HG02938 (cell line): ENCODE measurements at regions not wholly inside any gene's neighbourhood (a gene's known extent, or its start where the extent isn't known, plus 50 kb on each side); places are given as distances from the start of the nearest gene placed in this dataset.
"Not testable (repeated sequence)": the region's sequence is repeated elsewhere in the genome, so short reads cannot be mapped to it uniquely, and the experiment has no call there.

Experiments used
- ATAC-seq: cut with Tn5 transposase; IDR thresholded peaks from one replicate; pipeline ENCODE4 v1.9.1; 2021; ENCODE audit warnings: mild to moderate bottlenecking, moderate library complexity; ENCODE audit not compliant: unreplicated experiment

GRCh38 chr20:5492937-5493336 lies 117.9 kb downstream of the GPCPD1 start:
- no peak for ATAC-seq

DNA sequence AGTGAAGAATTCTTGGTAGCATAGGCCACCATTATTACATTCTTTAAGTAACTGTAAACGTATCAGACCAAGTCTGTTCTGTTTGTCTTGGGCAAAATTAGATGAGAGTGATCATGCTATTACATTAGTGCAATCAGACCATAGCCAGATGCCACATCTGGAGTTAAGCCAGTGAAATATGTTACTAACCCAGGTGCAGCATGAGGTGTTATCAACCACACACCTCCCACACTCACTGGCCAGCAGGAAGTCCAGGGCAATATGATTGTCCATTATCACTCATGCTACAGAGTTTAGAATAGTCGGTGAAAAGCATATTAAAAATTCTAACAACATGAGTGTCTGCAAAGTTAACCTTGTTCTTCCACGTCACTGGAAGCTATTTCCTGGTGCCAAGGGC lies 119.4 kb downstream of the GPCPD1 start:
- no peak for ATAC-seq

GRCh38 chr20:5489601-5490000 lies 121.2 kb downstream of the GPCPD1 start:
- no peak for ATAC-seq

- no peak for ATAC-seq
Observed at GRCh38 chr20:5488823-5489222, 122.0 kb downstream of the GPCPD1 start.

DNA sequence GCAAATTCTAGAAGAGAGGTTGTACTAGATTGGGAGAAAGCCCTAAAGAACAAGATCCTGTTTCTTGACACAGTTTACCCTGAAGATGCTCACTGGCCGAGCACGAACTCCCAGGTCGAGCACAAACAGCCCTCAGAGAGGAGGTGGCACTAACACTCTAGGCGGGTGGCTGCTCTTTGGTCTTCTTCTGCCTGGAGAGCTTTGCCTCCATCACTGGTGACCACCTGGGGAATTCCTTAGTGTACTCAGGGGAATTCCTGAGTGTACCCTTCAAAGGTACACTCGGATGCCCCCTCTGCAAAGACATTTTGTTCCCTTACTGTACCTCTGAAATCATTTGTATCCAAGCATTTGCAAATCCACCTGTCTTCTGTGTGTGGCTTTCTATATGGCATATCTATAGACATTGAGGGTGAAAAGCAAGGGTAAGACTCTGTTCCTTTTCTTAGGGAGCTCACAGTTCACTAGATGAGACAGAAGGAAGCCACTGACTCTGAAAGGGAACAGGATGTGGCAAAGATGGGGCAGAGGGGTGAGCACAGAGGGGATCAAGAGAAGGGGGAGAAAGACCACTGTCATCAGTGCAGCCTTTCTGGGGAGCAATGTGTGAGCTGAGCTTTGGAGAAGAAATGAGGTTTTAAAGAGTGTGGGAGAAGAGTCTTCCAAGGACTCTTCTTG lies 124.3 kb downstream of the GPCPD1 start:
- ATAC-seq = no peak

DNA sequence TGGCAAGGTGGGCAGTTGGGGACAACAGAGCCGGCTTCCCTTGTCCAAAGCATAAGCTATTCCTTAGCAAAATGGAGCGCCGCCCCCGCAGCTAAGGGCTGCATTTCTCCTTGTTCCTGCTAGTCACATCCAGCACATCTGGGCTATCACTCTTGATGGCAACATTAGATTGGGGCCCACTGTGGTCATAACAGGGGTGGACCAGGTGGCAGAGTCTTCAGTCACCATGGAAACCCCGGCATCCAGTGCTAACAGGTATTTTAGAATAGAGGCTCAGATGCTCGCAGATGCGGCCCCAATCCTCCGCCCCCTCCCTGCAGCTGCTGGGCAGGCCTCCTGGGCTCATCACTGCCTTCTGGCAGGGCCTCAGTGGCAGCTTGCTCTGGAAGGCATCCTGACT lies 125.9 kb downstream of the GPCPD1 start:
- ATAC-seq = no peak

DNA sequence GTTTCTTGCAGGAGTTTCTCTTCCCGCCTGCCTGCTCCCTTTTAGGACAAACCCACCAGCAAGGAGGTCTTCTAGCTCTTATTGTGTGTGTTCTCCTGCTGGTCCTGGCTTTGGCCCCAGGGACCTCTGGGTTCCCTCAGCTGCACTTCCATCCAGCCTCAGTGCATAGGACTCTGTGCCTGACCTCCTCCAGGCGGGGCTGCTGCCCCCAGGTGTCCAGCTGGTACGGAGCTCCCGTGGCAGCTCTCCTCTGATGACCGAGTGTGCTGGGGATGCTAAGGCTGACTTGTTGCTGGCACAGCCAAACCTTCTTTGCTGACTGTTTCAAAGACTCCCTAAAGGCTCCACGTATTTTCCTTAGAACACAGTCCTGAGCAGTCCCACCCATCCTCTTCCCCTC lies 126.5 kb downstream of the GPCPD1 start:
- ATAC-seq = no peak

GRCh38 chr20:5482791-5483190 lies 128.0 kb downstream of the GPCPD1 start:
- ATAC-seq = no peak

- no peak for ATAC-seq
Observed at GRCh38 chr20:5481872-5482271, 128.9 kb downstream of the GPCPD1 start.

DNA sequence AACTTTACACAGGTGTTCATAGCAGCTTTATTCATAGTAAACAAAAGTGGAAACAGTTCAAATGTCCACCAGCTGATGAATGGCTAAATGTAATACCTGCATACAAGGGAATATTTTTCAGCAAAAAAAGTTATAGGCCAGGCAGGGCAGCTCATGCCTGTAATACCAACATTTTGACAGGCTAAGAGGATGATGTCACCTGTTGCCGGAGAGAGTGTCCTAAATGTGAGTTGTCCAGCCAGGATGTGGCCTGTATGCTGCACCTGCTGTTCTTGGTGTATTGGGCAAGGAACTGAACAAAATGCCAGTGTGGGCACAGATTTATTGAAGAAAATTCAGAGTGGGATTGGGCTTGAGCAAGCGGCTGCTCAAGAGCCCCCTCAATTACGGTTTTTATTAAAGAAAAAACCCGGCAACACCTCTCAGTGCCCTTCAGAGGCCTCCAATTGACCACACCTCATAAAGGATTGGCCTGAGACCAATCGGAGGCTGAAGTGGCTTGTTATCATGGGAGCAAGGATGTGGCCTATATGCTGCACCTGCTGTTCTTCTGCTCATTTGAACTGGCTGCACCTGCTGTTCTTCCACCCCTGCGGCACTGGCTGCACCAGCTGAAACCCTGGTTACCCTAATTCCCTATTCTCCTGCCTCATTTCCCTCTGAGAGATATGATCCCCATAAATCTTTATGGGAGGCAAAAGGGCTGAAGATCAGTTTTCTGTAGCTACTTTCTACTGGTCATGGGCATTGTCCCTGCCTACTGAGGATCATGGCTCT lies 129.8 kb downstream of the GPCPD1 start:
- ATAC-seq = peak; percentile 51

GRCh38 chr20:5474646-5475550 lies 135.9 kb downstream of the GPCPD1 start:
- no peak for ATAC-seq

- ATAC-seq = not testable (repeated sequence)
Observed at GRCh38 chr20:5471866-5472265, 138.9 kb downstream of the GPCPD1 start.

- no peak for ATAC-seq
Observed at GRCh38 chr20:5471368-5471767, 139.4 kb downstream of the GPCPD1 start.

DNA sequence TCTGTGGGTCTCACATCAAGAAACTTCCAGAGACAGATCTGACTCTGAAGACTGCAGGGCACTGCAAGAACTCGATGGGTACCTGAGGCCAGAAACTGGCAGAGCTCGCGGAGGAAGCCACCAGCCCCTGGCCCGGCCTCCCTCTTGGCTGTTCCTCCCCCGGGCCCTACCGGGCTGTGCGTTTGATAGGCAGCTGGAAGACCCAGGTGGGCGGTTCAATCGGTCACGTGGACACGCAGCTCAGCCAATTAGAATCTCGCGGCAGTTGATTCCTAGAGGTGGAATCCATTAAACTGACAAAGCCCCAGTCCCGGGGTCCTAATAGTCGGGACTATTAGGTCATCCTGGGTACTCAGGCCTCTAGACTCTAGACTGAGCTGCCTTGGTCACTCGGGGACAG lies 139.9 kb downstream of the GPCPD1 start:
- no peak for ATAC-seq

DNA sequence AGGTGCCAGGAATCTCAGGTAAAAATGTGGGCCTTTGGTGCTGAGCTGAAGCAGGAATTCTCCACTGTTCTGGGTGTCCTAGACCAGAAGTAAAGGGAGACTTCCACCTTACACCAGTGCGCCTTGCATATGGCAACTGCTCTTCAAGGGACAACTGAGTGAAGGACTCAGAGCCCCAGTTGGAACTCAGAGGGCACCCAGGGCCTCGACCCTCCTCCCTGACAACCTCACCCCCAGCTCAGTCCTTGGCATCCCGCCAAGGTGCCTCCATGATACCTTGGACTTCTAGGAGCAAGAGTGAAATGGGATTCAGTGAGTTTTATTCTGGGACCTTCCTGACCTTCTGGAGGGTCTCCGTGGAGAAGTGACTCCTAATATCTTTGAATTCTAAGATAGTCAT lies 140.3 kb downstream of the GPCPD1 start:
- ATAC-seq = no peak

GRCh38 chr20:5469111-5469510 lies 141.7 kb downstream of the GPCPD1 start:
- ATAC-seq = no peak

DNA sequence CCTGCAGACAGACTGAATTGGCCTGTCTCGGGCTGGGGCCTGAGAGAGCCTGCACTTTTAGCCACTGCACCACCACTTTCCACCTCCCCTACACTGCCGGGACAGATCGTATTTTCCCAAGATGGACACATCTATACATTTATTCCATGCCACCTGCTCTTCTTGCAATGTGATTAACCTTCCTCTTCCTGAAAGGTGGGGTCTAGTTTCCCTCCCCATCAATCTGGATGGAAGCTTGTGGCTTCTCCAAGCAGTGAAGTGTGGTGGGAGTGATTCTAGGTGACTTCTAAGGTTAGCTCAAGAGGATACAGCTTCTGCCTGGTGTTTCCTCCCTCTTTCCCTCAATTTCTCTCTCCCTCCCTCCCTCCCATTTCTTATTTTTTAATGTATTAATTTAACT lies 143.7 kb downstream of the GPCPD1 start:
- no peak for ATAC-seq

- no peak for ATAC-seq
Observed at GRCh38 chr20:5465604-5465927, 145.2 kb downstream of the GPCPD1 start.

GRCh38 chr20:5464901-5465603 lies 145.8 kb downstream of the GPCPD1 start:
- ATAC-seq = no peak

DNA sequence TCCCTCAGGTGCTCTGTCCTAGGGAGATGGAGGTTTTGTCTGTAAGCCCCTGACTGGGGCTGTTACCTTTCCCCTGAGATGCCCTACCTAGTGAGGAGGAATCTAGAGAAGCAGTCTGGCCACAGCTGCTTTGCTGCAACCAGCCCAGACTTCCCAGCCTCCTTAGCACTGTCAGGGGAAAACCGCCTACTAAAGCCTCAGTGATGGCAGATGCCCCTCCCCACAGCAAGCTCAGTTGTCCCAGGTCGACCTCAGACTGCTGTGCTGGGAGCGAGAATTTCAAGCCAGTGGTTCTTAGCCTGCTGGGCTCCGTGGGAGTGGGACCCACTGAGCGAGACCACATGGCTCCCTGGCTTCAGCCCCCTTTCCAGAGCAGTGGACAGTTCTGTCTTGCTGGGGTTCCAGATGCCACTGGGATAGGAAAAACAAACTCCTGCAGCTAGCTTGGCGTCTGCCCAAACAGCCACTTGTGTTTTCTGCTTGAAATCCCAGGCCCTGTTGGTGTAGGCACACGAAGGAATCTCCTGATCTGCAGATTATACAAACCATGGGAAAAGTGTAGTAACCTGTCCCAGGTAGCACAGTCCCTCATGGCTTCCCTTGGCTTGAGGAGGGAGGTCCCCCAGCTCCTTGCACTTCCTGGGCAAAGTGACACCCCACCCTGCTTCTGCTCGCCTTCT lies 146.4 kb upstream of the PROKR2 start:
- ATAC-seq = no peak
